Hepatocyte (in vitro differentiated cells): ENCODE measurements at regions not wholly inside any gene's neighbourhood (a gene's known extent, or its start where the extent isn't known, plus 50 kb on each side); places are given as distances from the start of the nearest gene placed in this dataset.

ENCODE experiments used
- DNase-seq: peaks from one replicate; pipeline ENCODE4 v3.0.0-alpha.2; 2016; ENCODE audit warnings: low spot score
- H2AFZ ChIP-seq: fragments of 200-600 bp; sonication (generic); 2 replicates; pipeline ENCODE4 v1.6.0; 2016; ENCODE audit warnings: antibody characterized with exemption, mild to moderate bottlenecking
- H3K27ac ChIP-seq: fragments of 200-600 bp; sonication (generic); 2 replicates; pipeline ENCODE4 v1.5.1; 2016; ENCODE audit warnings: mild to moderate bottlenecking
- H3K27me3 ChIP-seq: fragments of 200-600 bp; sonication (generic); 2 replicates; pipeline ENCODE4 v1.6.1; 2016
- H3K36me3 ChIP-seq: fragments of 200-600 bp; sonication (generic); replicated peaks from 2 replicates; pipeline ENCODE4 v1.5.1; 2016; ENCODE audit warnings: low read depth; ENCODE audit not compliant: insufficient read depth
- H3K4me1 ChIP-seq: fragments of 200-600 bp; sonication (generic); 2 replicates; pipeline ENCODE4 v1.5.1; 2016; ENCODE audit warnings: mild to moderate bottlenecking, moderate library complexity; ENCODE audit not compliant: insufficient read depth
- H3K4me2 ChIP-seq: fragments of 200-600 bp; sonication (generic); 2 replicates; pipeline ENCODE4 v1.6.0; 2016
- H3K4me3 ChIP-seq: fragments of 200-600 bp; sonication (generic); 2 replicates; pipeline ENCODE4 v1.5.1; 2016; ENCODE audit warnings: mild to moderate bottlenecking
- H3K79me2 ChIP-seq: fragments of 200-600 bp; sonication (generic); 2 replicates; pipeline ENCODE4 v1.6.0; 2017; ENCODE audit warnings: mild to moderate bottlenecking
- H3K9me2 ChIP-seq: fragments of 200-600 bp; sonication (generic); replicated peaks from 2 replicates; pipeline ENCODE4 v1.6.0; 2017; ENCODE audit warnings: mild to moderate bottlenecking; ENCODE audit not compliant: insufficient read depth
- H3K9me3 ChIP-seq: fragments of 200-600 bp; sonication (generic); 2 replicates; pipeline ENCODE4 v1.5.1; 2016; ENCODE audit warnings: low read depth, mild to moderate bottlenecking
- H4K20me1 ChIP-seq: fragments of 200-600 bp; sonication (generic); 2 replicates; pipeline ENCODE4 v1.6.0; 2016; ENCODE audit warnings: mild to moderate bottlenecking; ENCODE audit not compliant: insufficient read depth, poor library complexity, severe bottlenecking
- CTCF ChIP-seq: fragments of 200-600 bp; sonication (generic); IDR thresholded peaks from 2 replicates; pipeline ENCODE4 v1.5.1; 2016; ENCODE audit warnings: antibody characterized with exemption, mild to moderate bottlenecking; ENCODE audit not compliant: poor library complexity
- EZH2 ChIP-seq: fragments of 200-600 bp; sonication (generic); IDR thresholded peaks from 2 replicates; pipeline ENCODE4 v1.6.1; 2016; ENCODE audit warnings: antibody characterized with exemption, mild to moderate bottlenecking, borderline replicate concordance
- EZH2phosphoT487 ChIP-seq: fragments of 200-600 bp; sonication (generic); IDR thresholded peaks from one replicate; pipeline ENCODE4 v1.6.1; 2018; ENCODE audit warnings: antibody characterized with exemption, mild to moderate bottlenecking, low read depth, moderate library complexity; ENCODE audit not compliant: unreplicated experiment, severe bottlenecking
- WGBS: methylation state at CpG from one replicate; pipeline ENCODE4 v1.1.6; 2016; ENCODE audit warnings: low lambda C conversion rate; ENCODE audit errors: missing lambda C conversion rate; 5-methylcytosine and 5-hydroxymethylcytosine counted together

DNA sequence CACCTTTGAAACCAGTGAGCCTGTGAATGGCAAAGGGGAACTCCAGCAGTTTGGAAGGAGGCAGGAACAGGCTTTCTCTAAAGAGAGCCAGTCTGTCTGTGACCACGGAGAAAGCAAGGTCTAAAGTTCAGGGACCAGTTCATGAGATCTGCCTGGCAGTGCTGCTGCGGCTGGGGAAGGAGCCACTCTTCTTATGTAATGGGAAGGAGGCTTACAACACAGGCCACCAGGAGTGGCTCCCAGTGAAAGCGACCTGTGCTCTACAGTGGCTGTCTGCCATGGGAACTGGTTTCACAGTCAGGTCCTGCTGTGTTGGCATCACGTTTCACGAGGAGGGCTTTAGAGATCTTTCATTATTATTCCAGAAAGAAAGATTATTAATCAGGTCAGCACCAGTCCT is 291.9 kb upstream of the PRDM1 start:
- no peaks in the 10 kb centered on the region for H3K9me2 ChIP-seq
- DNase-seq = peak; percentile 73
- WGBS = 42% methylated on average over 5 of the region's 5 CpGs
- no peaks in the 10 kb centered on the region for H3K9me3 ChIP-seq
- TF ChIP-seq EZH2 = no peak
- no peaks in the 10 kb centered on the region for H3K27me3 ChIP-seq
- H3K4me3 ChIP-seq = no peak overlapping the region
- peaks cover 33% of the 10 kb centered on the region for H3K4me1 ChIP-seq
- H4K20me1 ChIP-seq = no peaks in the 10 kb centered on the region
- no peak overlapping the region for H2AFZ ChIP-seq
- no peaks in the 10 kb centered on the region for H3K79me2 ChIP-seq
- no peaks in the 10 kb centered on the region for H3K36me3 ChIP-seq
- H3K4me2 ChIP-seq = no peak overlapping the region
- H3K27ac ChIP-seq = peak overlapping the region; percentile 52

DNA sequence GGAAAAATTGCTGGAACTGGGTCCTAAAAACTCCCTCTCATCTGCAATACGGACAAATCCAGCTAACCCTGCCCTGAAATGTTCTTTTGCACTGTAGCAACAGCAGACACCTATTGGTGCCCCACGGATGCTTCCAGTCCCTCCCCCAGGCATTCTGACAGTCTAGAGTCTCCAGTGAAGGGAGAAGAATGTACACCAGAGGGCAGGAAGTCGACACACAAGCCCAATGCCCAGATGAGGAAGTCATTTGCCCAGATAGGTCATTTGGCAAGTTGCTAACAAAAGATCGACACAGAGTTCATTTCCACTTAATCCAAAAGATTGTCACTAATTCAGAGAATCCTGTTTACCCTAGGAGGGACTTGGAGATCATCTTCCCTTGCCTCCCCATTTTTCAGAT is 293.0 kb upstream of the PRDM1 start:
- no peaks in the 10 kb centered on the region for H3K9me2 ChIP-seq
- H2AFZ ChIP-seq = no peak overlapping the region
- 75% methylated on average over 4 of the region's 4 CpGs for WGBS
- H3K36me3 ChIP-seq = no peaks in the 10 kb centered on the region
- H3K4me3 ChIP-seq = no peak overlapping the region
- H3K4me1 ChIP-seq = peaks cover 32% of the 10 kb centered on the region
- no peaks in the 10 kb centered on the region for H3K9me3 ChIP-seq
- H3K4me2 ChIP-seq = no peak overlapping the region
- TF ChIP-seq EZH2phosphoT487 = no peak
- no peak for TF ChIP-seq EZH2
- TF ChIP-seq CTCF = no peak
- no peaks in the 10 kb centered on the region for H4K20me1 ChIP-seq
- no peak for DNase-seq
- H3K79me2 ChIP-seq = no peaks in the 10 kb centered on the region
- no peaks in the 10 kb centered on the region for H3K27me3 ChIP-seq
- no peak overlapping the region for H3K27ac ChIP-seq

GRCh38 chr6:105791583-105792318 is 294.4 kb upstream of the PRDM1 start:
- 69% methylated on average over 5 of the region's 5 CpGs for WGBS
- no peaks in the 10 kb centered on the region for H3K36me3 ChIP-seq
- H3K9me3 ChIP-seq = no peaks in the 10 kb centered on the region
- DNase-seq = no peak
- H3K4me2 ChIP-seq = no peak overlapping the region
- H3K9me2 ChIP-seq = no peaks in the 10 kb centered on the region
- no peaks in the 10 kb centered on the region for H3K27me3 ChIP-seq
- TF ChIP-seq EZH2 (no peak), EZH2phosphoT487 (no peak), CTCF (no peak)
- H4K20me1 ChIP-seq = no peaks in the 10 kb centered on the region
- no peak overlapping the region for H3K4me3 ChIP-seq
- H2AFZ ChIP-seq = no peak overlapping the region
- no peaks in the 10 kb centered on the region for H3K79me2 ChIP-seq
- peaks cover 18% of the 10 kb centered on the region for H3K4me1 ChIP-seq
- H3K27ac ChIP-seq = peak overlapping the region; percentile 4

- H4K20me1 ChIP-seq = no peaks in the 10 kb centered on the region
- no peak for DNase-seq
- H3K4me3 ChIP-seq = no peak overlapping the region
- H3K4me2 ChIP-seq = no peak overlapping the region
- H3K9me3 ChIP-seq = no peaks in the 10 kb centered on the region
- H3K27ac ChIP-seq = peak overlapping the region; percentile 4
- 57% methylated on average over 1 of the region's 1 CpG for WGBS
- no peaks in the 10 kb centered on the region for H3K79me2 ChIP-seq
- H3K9me2 ChIP-seq = no peaks in the 10 kb centered on the region
- no peaks in the 10 kb centered on the region for H3K27me3 ChIP-seq
- H2AFZ ChIP-seq = no peak overlapping the region
- no peak for TF ChIP-seq EZH2phosphoT487
- TF ChIP-seq EZH2 = no peak
- TF ChIP-seq CTCF = no peak
- no peaks in the 10 kb centered on the region for H3K36me3 ChIP-seq
- peaks cover 14% of the 10 kb centered on the region for H3K4me1 ChIP-seq
These were observed 295.0 kb upstream of the PRDM1 start for GRCh38 chr6:105791179-105791578.
